Hematopoietic multipotent progenitor cell treated with erythropoietin and hydrocortisone succinate and interleukin-3 and kit ligand, for 15 days (in vitro differentiated cells): ENCODE measurements at regions not wholly inside any gene's neighbourhood (a gene's known extent, or its start where the extent isn't known, plus 50 kb on each side); places are given as distances from the start of the nearest gene placed in this dataset.

Experiments
- DNase-seq: peaks from one replicate; pipeline ENCODE4 v3.0.0-alpha.2; 2015; ENCODE audit warnings: low spot score

GRCh38 chr6:4188801-4189200, 53.4 kb upstream of the ECI2 start:
- no peak for DNase-seq

DNA sequence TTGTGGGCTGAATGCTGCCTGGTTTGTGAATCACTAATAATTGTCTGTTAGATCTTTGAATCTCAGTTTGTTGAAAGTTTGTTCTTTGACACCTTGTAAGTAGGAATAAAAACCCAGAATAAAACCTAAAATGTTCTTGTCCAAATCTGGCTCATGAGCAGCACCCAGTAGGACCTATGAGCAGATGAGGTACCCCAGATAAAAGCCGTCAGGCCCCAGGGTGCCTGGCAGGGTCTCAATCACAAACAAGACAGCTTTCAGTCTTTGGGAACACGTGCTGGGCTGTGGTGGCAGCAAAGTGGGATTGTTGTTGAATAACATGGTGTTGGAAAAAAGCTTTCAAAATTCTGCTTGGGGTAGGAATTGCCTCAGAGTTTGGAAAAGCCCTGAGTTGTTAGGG, 52.1 kb upstream of the ECI2 start:
- no peak for DNase-seq

DNA sequence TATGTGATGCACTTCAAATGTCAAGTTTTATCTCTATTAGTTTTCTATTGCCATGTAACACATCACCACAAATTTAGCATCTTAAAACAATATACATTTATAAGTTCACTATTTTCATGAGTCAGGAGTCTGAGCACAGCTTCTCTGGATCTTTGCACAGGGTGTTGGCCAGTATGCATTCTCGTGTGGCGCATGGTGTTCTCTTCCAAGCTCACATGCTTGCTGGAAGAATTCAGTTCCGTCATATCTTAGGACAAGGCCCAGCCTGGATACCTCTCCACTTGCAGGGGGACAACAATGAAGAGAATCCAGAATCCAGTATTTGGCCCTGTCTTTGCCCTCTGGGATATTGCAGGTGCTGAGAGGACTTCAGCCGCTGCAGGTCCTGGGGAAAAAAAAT, 51.0 kb upstream of the ECI2 start:
- no peak for DNase-seq

DNA sequence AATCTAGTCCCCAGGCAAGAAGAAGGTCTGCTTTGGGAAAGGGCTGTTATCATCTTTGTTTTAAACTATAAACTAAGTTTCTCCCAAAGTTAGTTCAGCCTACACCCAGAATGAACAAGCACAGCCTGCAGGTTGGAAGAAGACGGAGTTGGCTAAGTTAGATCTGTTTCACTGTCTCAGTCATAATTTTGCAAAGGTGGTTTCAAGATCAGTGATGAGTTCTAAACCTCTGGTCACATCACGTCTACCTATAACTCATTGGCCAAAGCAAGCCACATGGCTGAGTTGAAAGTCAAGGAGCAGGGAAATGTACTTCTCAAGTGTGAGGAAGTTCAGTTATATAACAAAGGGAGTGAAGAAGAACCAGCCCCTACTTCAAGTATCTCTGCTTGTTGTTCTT, 50.5 kb upstream of the ECI2 start:
- DNase-seq: no peak

- no peak for DNase-seq
Observed at GRCh38 chr6:4185419-4185818, 50.0 kb upstream of the ECI2 start.
